Right lobe of liver (tissue), 6 donors: ENCODE measurements at regions not wholly inside any gene's neighbourhood (a gene's known extent, or its start where the extent isn't known, plus 50 kb on each side); places are given as distances from the start of the nearest gene placed in this dataset.
"Not testable (repeated sequence)": the region's sequence is repeated elsewhere in the genome, so short reads cannot be mapped to it uniquely, and the experiment has no call there.

Experiments used
- ATAC-seq, 4 donors: fragments of 200-7000 bp; cut with Tn5 transposase; one replicate each; pipeline ENCODE4 v1.9.1; 2020; ENCODE audit warnings: mild to moderate bottlenecking in 4 of 4, moderate library complexity in 4 of 4
- DNase-seq, 3 donors: peaks; one replicate each; pipeline ENCODE4 v3.0.0-alpha.2; 2020
- H3K27ac ChIP-seq, 3 donors: fragments of 200-600 bp; one replicate each; pipeline ENCODE4 v1.8.0; 2022
- H3K27me3 ChIP-seq, 2 donors: fragments of 200-600 bp; one replicate each; pipeline ENCODE4 v1.8.0; 2022
- H3K36me3 ChIP-seq, 4 donors: fragments of 200-600 bp; sonication (generic) in 1 of 4; one replicate each; pipeline versions ENCODE4 v1.5.1 to v1.8.0; 2017 to 2022; ENCODE audit warnings: control low read depth in 1 of 4
- H3K4me1 ChIP-seq, 4 donors: fragments of 200-600 bp; sonication (generic) in 1 of 4; one replicate each; pipeline versions ENCODE4 v1.5.1 to v1.8.0; 2017 to 2022; ENCODE audit warnings: control low read depth in 1 of 4
- H3K4me3 ChIP-seq, 3 donors: fragments of 200-600 bp; one replicate each; pipeline ENCODE4 v1.8.0; 2022
- H3K9me3 ChIP-seq, 4 donors: fragments of 200-600 bp; sonication (generic) in 1 of 4; one replicate each; pipeline versions ENCODE4 v1.5.1 to v1.8.0; 2017 to 2022; ENCODE audit warnings: control low read depth in 1 of 4
- POLR2A ChIP-seq: fragments of 450-650 bp; IDR thresholded peaks from one replicate; pipeline ENCODE4 v1.6.1; 2017; ENCODE audit warnings: antibody characterized with exemption, mild to moderate bottlenecking
- WGBS: methylation state at CpG from one replicate; pipeline ENCODE4 v1.1.6; 2018; ENCODE audit warnings: low coverage, low lambda C conversion rate; ENCODE audit not compliant: insufficient coverage; ENCODE audit errors: missing lambda C conversion rate; 5-methylcytosine and 5-hydroxymethylcytosine counted together
- intact Hi-C, 2 donors: fragments of 100-400 bp; cut with DNase I; formaldehyde crosslinking; loops; one replicate each; pipeline versions ENCODE4 v1.11.2 to v1.14.1; 2022
- TF ChIP-seq, protein P1 (sequence below), 4 donors: fragments of 200-600 bp in 3 of 4; fragments of 450-650 bp in 1 of 4; IDR thresholded peaks; one replicate each; pipeline versions ENCODE4 v1.5.1 to v1.8.0; 2016 to 2022; ENCODE audit warnings: antibody characterized with exemption in 4 of 4, mild to moderate bottlenecking in 2 of 4
- donor health status: DM: no; HTN: yes; CAD: no.
- donor health status: DM: no; HTN: no; CAD: no.
- donor health status: DM: no; HTN: no; CAD: no.
- donor health status: DM: no; HTN: yes; CAD: no.
- donor health status: DM: no; HTN: yes; CAD: no.

GRCh38 chr3:75840160-75840559, 54.8 kb upstream of the ZNF717 start:
- H3K4me1 ChIP-seq, H3K27me3 ChIP-seq, H3K4me3 ChIP-seq, H3K36me3 ChIP-seq, H3K27ac ChIP-seq, H3K9me3 ChIP-seq, intact Hi-C loops, DNase-seq, ATAC-seq: not testable (repeated sequence)
- 32% methylated on average over 4 of the region's 4 CpGs for WGBS

GRCh38 chr3:75850301-75851008, 65.1 kb upstream of the ZNF717 start:
- H3K4me3 ChIP-seq, ATAC-seq, H3K9me3 ChIP-seq, intact Hi-C loops, H3K27me3 ChIP-seq, H3K36me3 ChIP-seq, H3K4me1 ChIP-seq, H3K27ac ChIP-seq, DNase-seq: not testable (repeated sequence)
- WGBS, result 38% methylated on average over 12 of the region's 22 CpGs

DNA sequence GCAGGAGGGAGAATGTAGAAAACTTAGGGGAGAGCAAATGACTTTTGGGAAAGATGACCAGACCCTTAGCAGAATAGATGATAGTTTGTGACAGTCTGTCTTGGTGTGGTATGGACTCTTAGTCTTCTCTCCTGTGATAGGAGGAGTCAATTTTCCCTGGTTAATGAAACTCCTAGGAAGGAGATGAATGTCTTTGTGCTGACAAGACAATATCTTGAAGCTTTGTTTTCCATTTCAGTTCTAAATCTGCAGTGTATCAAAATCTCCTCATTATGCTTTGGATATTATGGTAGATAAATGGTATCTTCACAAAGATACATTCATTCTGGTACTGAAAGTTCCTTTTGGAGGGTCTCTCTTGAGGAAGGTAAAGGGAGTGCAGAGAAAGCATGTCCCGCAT, 77.8 kb upstream of the ZNF717 start:
- no peak for DNase-seq
- Histone ChIP-seq H3K27ac (no peak overlapping the region), H3K4me1 (no peaks in the 10 kb centered on the region), H3K36me3 (no peaks in the 10 kb centered on the region), H3K4me3 (no peak overlapping the region), H3K9me3 (no peaks in the 10 kb centered on the region), H3K27me3 (no peaks in the 10 kb centered on the region)
- intact Hi-C loops, result no loop called here
- 70% methylated on average over 1 of the region's 1 CpG for WGBS
- ATAC-seq, result no peak
- TF ChIP-seq, protein P1, sequence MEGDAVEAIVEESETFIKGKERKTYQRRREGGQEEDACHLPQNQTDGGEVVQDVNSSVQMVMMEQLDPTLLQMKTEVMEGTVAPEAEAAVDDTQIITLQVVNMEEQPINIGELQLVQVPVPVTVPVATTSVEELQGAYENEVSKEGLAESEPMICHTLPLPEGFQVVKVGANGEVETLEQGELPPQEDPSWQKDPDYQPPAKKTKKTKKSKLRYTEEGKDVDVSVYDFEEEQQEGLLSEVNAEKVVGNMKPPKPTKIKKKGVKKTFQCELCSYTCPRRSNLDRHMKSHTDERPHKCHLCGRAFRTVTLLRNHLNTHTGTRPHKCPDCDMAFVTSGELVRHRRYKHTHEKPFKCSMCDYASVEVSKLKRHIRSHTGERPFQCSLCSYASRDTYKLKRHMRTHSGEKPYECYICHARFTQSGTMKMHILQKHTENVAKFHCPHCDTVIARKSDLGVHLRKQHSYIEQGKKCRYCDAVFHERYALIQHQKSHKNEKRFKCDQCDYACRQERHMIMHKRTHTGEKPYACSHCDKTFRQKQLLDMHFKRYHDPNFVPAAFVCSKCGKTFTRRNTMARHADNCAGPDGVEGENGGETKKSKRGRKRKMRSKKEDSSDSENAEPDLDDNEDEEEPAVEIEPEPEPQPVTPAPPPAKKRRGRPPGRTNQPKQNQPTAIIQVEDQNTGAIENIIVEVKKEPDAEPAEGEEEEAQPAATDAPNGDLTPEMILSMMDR (IDR thresholded peaks at IDR 0.05), result no peak

DNA sequence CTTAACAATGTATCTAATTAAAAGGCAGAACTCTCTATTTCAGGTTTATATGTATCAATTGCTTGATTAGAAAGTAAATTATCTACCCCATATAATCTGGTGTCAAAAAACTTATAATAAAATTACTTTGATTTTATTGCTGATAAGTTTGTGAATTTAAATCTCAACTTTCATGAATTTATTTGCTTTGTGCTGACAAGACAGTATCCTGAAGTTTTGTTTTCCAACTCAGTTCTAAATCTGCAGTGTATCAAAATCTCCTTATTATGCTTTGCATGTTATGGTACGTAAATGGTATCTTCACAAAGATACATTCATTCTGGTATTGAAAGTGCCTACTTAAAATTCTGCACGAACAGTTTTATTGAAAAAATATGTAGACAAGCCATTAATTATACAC, 78.5 kb upstream of the ZNF717 start:
- no peaks in the 10 kb centered on the region for H3K4me1 ChIP-seq
- TF ChIP-seq, protein P1 (IDR thresholded peaks at IDR 0.05), result no peak
- no peak for TF ChIP-seq POLR2A
- no peak overlapping the region for H3K27ac ChIP-seq
- no peaks in the 10 kb centered on the region for H3K36me3 ChIP-seq
- H3K27me3 ChIP-seq, result no peaks in the 10 kb centered on the region
- no peaks in the 10 kb centered on the region for H3K9me3 ChIP-seq
- H3K4me3 ChIP-seq, result no peak overlapping the region
- 28% methylated on average over 2 of the region's 2 CpGs for WGBS
- DNase-seq (no peak), ATAC-seq (no peak)
- intact Hi-C loops, result no loop called here

- H3K36me3 ChIP-seq, H3K9me3 ChIP-seq, H3K27ac ChIP-seq, H3K4me1 ChIP-seq, DNase-seq, H3K4me3 ChIP-seq, intact Hi-C loops, ATAC-seq, H3K27me3 ChIP-seq: not testable (repeated sequence)
- WGBS, result 53% methylated on average over 4 of the region's 5 CpGs
These were observed 98.4 kb upstream of the ZNF717 start for GRCh38 chr3:75883719-75884118.

DNA sequence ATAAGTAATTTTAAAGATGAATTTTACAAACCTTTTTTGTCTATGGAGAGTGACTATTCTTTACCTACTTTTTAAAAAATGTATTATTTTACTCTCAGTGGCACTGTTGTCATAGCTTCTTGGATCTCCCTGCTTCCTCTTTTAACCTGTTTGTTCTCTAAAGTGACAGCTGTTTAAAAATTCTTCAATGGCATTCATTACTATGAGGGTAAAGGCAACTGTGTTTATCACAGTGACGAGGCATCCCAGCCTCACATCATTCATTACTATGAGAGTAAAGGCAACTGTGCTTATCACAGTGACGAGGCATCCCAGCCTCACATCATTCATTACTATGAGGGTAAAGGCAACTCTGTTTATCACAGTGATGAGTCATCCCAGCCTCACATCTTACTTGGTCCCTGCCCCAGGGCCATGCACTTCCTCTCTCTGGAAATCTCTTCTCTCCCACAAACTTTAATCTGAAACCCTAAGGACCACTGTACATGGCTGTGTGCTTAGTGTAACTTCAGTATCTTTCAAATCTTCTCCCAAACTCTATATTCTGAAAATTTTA, 101.7 kb upstream of the ZNF717 start:
- intact Hi-C loops, result no loop called here
- Histone ChIP-seq H3K36me3 (no peaks in the 10 kb centered on the region), H3K27ac (no peak overlapping the region), H3K27me3 (no peaks in the 10 kb centered on the region), H3K4me3 (no peak overlapping the region), H3K9me3 (no peaks in the 10 kb centered on the region), H3K4me1 (no peaks in the 10 kb centered on the region)
- DNase-seq (no peak), ATAC-seq (no peak)
- TF ChIP-seq POLR2A, result no peak
- TF ChIP-seq, protein P1 (IDR thresholded peaks at IDR 0.05), result no peak
- WGBS, result 27% methylated on average over 2 of the region's 2 CpGs
